ENCODE measurements at regions not wholly inside any gene's neighbourhood (a gene's known extent, or its start where the extent isn't known, plus 50 kb on each side); places are given as distances from the start of the nearest gene placed in this dataset.

DNA sequence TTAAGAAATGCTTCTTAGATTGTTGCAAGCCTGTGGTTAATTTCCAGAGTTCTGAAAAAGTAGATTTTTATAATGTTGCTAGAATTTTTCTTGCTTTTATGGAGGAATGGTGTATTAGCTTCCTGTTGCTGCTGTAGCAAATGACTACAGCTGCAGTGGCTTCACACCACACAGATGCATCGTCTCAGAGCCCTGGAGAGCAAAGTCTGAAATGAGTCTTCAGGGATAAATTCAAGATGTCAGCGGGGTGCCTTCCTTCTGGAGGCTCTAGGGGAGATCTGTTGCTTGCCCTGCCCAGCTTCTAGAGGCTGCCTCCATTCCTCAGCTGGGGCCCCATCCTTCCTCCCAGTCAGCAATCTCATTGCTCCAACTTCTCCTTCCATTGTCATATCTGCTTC is 187.8 kb downstream of the ZNF516 start:
- Mint-ChIP-seq H3K36me3 (no peaks in the 10 kb centered on the region), H3K4me1 (no peaks in the 10 kb centered on the region), H3K27me3 (no peaks in the 10 kb centered on the region), H3K27ac (no peak overlapping the region), H3K9me3 (no peaks in the 10 kb centered on the region), H3K4me3 (no peak overlapping the region)
- no peaks in the 10 kb centered on the region for H3K4me1 ChIP-seq (ENCODE audit: control insufficient read depth, insufficient read depth, low read length, poor library complexity, severe bottlenecking)
- no peaks in the 10 kb centered on the region for H3K9me3 ChIP-seq (ENCODE audit: control insufficient read depth in 2 of 2, low read length in 2 of 2)
- H3K36me3 ChIP-seq (ENCODE audit: control insufficient read depth, insufficient read depth, low read length) = no peaks in the 10 kb centered on the region
- no peaks in the 10 kb centered on the region for H3K27me3 ChIP-seq (ENCODE audit: control insufficient read depth, insufficient read depth, low read length)
- H3K4me3 ChIP-seq (ENCODE audit: low read depth, low read length) = no peak overlapping the region
- ATAC-seq (ENCODE audit: low read depth in 2 of 2) = no peak
- H3K27ac ChIP-seq (ENCODE audit: insufficient read depth, low read length, poor library complexity, severe bottlenecking) = no peak overlapping the region
- no peak for DNase-seq

DNA sequence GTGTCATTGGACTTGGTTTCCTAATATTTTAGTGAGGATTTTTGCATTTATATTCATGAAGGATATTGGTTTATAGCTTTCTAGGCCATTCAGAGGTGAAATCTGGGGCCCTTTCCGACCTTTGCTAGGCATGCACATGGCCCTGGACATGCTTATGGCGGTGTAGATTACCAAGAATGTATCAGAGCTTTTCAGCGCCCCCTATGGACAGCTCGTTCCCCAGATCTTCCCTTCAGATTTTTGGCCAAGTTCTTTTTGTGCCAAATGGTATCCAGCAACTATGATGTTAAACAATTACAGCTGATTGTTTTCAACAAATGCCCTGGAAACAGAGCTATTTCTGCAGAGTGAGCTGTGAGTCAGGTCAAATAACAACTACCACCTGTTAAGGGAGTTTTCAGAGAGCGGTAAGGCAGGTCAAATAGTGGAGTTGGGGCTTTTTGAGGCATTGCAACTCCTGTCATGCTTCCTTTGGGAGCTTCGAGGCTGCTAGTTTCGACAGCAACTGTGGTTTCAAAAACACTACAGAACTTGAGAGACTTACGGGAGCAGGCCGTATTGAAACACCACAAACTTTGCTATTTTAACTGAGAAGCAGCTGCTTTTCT is 188.3 kb downstream of the ZNF516 start:
- Mint-ChIP-seq H3K36me3 (no peaks in the 10 kb centered on the region), H3K27ac (no peak overlapping the region), H3K4me3 (no peak overlapping the region), H3K27me3 (no peaks in the 10 kb centered on the region), H3K9me3 (no peaks in the 10 kb centered on the region), H3K4me1 (no peaks in the 10 kb centered on the region)
- no peaks in the 10 kb centered on the region for H3K27me3 ChIP-seq (ENCODE audit: control insufficient read depth, insufficient read depth, low read length)
- H3K9me3 ChIP-seq (ENCODE audit: control insufficient read depth in 2 of 2, low read length in 2 of 2) = no peaks in the 10 kb centered on the region
- ATAC-seq (ENCODE audit: low read depth in 2 of 2) (no peak), DNase-seq (no peak)
- H3K36me3 ChIP-seq (ENCODE audit: control insufficient read depth, insufficient read depth, low read length) = no peaks in the 10 kb centered on the region
- no peak overlapping the region for H3K27ac ChIP-seq (ENCODE audit: insufficient read depth, low read length, poor library complexity, severe bottlenecking)
- H3K4me1 ChIP-seq (ENCODE audit: control insufficient read depth, insufficient read depth, low read length, poor library complexity, severe bottlenecking) = no peaks in the 10 kb centered on the region
- no peak overlapping the region for H3K4me3 ChIP-seq (ENCODE audit: low read depth, low read length)

DNA sequence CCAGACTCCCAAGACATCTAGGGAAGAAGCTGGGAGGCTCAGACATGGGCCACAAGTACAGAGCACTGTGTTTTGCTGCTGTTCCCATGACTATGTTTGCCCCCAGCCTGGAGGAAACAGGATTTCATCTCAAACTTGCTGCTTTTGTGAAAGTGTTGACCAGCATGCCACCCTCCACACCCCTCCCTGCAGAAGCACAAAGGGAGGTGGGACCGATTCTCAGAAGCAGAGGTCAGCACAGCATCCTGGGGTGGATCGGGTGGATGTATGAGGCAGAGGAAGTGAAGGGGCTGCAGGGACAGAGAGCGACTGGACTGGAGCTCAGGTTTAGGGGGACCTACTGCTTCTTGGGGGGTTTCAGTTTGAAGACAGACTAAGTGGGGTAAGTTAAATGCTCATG is 209.2 kb downstream of the ZNF516 start:
- DNase-seq (no peak), ATAC-seq (ENCODE audit: low read depth in 2 of 2) (no peak)
- H3K36me3 ChIP-seq (ENCODE audit: control insufficient read depth, insufficient read depth, low read length) = no peaks in the 10 kb centered on the region
- H3K4me3 ChIP-seq (ENCODE audit: low read depth, low read length) = no peak overlapping the region
- Mint-ChIP-seq H3K4me3 (no peak overlapping the region), H3K27ac (no peak overlapping the region), H3K36me3 (no peaks in the 10 kb centered on the region), H3K4me1 (no peaks in the 10 kb centered on the region), H3K9me3 (peaks cover 0 to 6% (median 2%) of the 10 kb centered on the region in 7 donors), H3K27me3 (no peaks in the 10 kb centered on the region)
- H3K4me1 ChIP-seq (ENCODE audit: control insufficient read depth, insufficient read depth, low read length, poor library complexity, severe bottlenecking) = no peaks in the 10 kb centered on the region
- no peaks in the 10 kb centered on the region for H3K27me3 ChIP-seq (ENCODE audit: control insufficient read depth, insufficient read depth, low read length)
- H3K27ac ChIP-seq (ENCODE audit: insufficient read depth, low read length, poor library complexity, severe bottlenecking) = no peak overlapping the region
- H3K9me3 ChIP-seq (ENCODE audit: control insufficient read depth in 2 of 2, low read length in 2 of 2) = no peaks in the 10 kb centered on the region

DNA sequence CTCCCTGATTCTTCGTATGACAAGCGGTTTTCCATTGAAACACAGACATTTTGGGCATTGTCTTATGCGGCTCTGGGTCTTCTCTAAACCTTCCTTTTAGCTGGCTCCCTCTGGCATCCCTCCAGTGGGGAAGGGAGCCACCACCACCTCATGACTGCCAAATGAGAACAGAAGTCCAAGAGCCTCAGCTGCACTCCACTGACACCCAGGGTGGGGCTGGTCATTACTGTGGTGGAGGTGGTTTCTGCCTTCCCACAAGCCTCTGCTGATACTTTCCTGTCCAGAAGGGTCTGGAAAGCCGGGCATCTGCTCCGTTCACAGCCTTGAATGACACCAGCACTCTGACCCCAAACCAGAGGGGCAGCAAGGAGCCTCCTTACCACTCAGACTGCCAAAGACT is 213.5 kb downstream of the ZNF516 start:
- ATAC-seq (ENCODE audit: low read depth in 2 of 2) (no peak), DNase-seq (no peak)
- Histone ChIP-seq H3K27ac (ENCODE audit: insufficient read depth, low read length, poor library complexity, severe bottlenecking) (no peak overlapping the region), H3K4me1 (ENCODE audit: control insufficient read depth, insufficient read depth, low read length, poor library complexity, severe bottlenecking) (no peaks in the 10 kb centered on the region), H3K27me3 (ENCODE audit: control insufficient read depth, insufficient read depth, low read length) (no peaks in the 10 kb centered on the region), H3K9me3 (ENCODE audit: control insufficient read depth in 2 of 2, low read length in 2 of 2) (no peaks in the 10 kb centered on the region), H3K36me3 (ENCODE audit: control insufficient read depth, insufficient read depth, low read length) (no peaks in the 10 kb centered on the region), H3K4me3 (ENCODE audit: low read depth, low read length) (no peak overlapping the region)
- Mint-ChIP-seq H3K4me1 (no peaks in the 10 kb centered on the region), H3K36me3 (no peaks in the 10 kb centered on the region), H3K4me3 (no peak overlapping the region), H3K27me3 (no peaks in the 10 kb centered on the region), H3K27ac (no peak overlapping the region), H3K9me3 (peaks cover 0 to 4% (median 0%) of the 10 kb centered on the region in 7 donors)

DNA sequence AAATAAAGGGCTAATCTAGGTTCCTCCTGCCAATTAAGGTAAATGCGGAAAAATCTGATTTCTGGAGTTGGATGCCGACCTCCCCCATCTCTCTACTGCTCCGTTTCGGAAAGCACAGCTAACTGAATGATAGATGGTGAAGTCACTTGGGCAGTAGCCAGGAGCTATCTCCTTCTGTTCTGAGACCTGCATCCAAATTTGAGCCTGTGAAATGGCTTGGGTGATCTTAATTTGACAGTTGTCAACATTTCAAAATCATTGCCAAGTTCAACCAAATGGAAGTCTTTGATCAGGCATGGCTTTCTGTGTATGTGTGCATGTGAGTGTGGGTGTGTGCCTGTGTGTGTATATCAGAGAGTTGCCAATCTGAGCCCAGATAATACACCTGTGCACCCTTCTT is 217.2 kb downstream of the ZNF516 start:
- H3K4me1 Mint-ChIP-seq = no peaks in the 10 kb centered on the region
- H3K27ac Mint-ChIP-seq = no peak overlapping the region
- no peak overlapping the region for H3K4me3 ChIP-seq (ENCODE audit: low read depth, low read length)
- H3K4me3 Mint-ChIP-seq = no peak overlapping the region
- H3K36me3 Mint-ChIP-seq = no peaks in the 10 kb centered on the region
- H3K4me1 ChIP-seq (ENCODE audit: control insufficient read depth, insufficient read depth, low read length, poor library complexity, severe bottlenecking) = no peaks in the 10 kb centered on the region
- H3K27ac ChIP-seq (ENCODE audit: insufficient read depth, low read length, poor library complexity, severe bottlenecking) = no peak overlapping the region
- no peaks in the 10 kb centered on the region for H3K36me3 ChIP-seq (ENCODE audit: control insufficient read depth, insufficient read depth, low read length)
- no peaks in the 10 kb centered on the region for H3K27me3 Mint-ChIP-seq
- no peaks in the 10 kb centered on the region for H3K9me3 ChIP-seq (ENCODE audit: control insufficient read depth in 2 of 2, low read length in 2 of 2)
- no peaks in the 10 kb centered on the region for H3K27me3 ChIP-seq (ENCODE audit: control insufficient read depth, insufficient read depth, low read length)
- no peak for DNase-seq
- H3K9me3 Mint-ChIP-seq = peaks cover 0 to 2% (median 0%) of the 10 kb centered on the region in 7 donors
- ATAC-seq (ENCODE audit: low read depth in 2 of 2) = no peak

DNA sequence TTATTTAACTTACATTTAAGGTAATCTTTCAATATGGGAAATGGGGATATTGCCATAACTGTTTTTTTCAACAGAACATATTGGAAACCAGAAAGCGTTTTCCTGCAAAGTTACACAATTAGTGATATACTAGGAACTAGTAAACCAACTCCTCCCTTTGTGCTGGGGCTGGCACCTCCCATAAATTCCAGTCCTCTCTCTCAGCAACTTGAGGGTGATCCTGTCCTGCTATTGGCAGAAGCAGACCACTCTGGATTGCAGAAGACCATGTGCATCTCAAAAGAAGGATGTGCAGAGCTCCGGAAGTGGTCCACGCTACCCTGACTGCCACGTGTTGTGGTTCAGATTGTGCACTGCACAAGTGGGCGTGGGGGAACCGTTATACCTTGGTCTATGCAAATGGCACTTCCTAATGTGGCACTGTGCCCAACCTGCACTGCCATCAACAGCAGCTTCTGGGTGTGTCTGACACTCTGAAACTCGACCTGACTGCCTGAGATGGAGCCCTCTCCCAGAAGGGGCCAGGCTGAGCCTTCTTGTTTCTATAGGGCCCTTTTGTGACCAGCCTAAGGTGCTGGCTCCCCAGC is 219.2 kb downstream of the ZNF516 start:
- no peaks in the 10 kb centered on the region for H3K27me3 Mint-ChIP-seq
- ATAC-seq (ENCODE audit: low read depth in 2 of 2) (no peak), DNase-seq (peak in 1 of 3 donors; percentile 6)
- no peaks in the 10 kb centered on the region for H3K36me3 Mint-ChIP-seq
- Histone ChIP-seq H3K27ac (ENCODE audit: insufficient read depth, low read length, poor library complexity, severe bottlenecking) (no peak overlapping the region), H3K27me3 (ENCODE audit: control insufficient read depth, insufficient read depth, low read length) (no peaks in the 10 kb centered on the region), H3K4me3 (ENCODE audit: low read depth, low read length) (no peak overlapping the region), H3K9me3 (ENCODE audit: control insufficient read depth in 2 of 2, low read length in 2 of 2) (no peaks in the 10 kb centered on the region), H3K36me3 (ENCODE audit: control insufficient read depth, insufficient read depth, low read length) (no peaks in the 10 kb centered on the region), H3K4me1 (ENCODE audit: control insufficient read depth, insufficient read depth, low read length, poor library complexity, severe bottlenecking) (no peaks in the 10 kb centered on the region)
- H3K9me3 Mint-ChIP-seq = peaks cover 0 to 2% (median 0%) of the 10 kb centered on the region in 7 donors
- no peak overlapping the region for H3K27ac Mint-ChIP-seq
- peaks cover 0 to 3% (median 0%) of the 10 kb centered on the region in 4 donors for H3K4me1 Mint-ChIP-seq
- H3K4me3 Mint-ChIP-seq = no peak overlapping the region

DNA sequence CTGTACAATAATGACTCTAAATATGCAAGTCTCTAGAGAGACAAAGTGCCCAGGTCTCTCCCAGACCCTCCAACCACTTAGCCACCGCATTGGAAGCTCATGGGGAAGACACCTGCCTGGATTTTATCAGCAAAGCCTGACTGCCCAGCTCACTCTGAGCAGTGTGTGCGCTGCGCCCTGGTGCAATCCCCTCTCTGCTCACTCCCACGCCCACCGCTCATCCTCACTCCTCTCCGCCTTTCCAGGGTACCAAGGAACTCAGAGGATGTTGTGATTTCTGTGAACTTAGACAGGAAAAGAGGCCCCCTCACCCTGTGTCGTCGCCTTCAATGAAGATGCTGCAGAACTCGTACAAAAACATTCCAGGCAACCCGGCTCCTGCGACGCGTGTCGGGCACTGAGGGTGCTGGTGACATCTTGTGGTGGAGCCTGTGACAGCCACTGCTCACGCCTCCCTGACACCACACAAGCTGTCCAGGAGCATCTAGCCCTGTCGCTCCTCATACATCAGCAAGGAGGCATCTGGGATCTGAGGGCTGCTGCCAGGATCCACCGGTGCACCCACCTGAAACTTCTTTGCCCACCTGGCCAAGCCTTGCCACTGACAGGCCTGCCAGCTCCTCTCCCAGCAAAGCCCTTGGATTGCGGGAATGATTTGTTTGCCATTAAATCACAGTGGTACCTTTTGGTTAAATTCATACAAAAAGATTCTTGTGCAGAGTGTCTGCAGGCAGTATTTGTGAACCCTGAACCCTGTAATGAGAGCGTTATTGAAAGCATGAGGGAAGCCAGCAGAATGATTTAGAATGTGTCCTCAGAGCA is 220.4 kb downstream of the ZNF516 start:
- DNase-seq = no peak
- Histone ChIP-seq H3K36me3 (ENCODE audit: control insufficient read depth, insufficient read depth, low read length) (no peaks in the 10 kb centered on the region), H3K27ac (ENCODE audit: insufficient read depth, low read length, poor library complexity, severe bottlenecking) (no peak overlapping the region), H3K4me1 (ENCODE audit: control insufficient read depth, insufficient read depth, low read length, poor library complexity, severe bottlenecking) (no peaks in the 10 kb centered on the region), H3K9me3 (ENCODE audit: control insufficient read depth in 2 of 2, low read length in 2 of 2) (no peaks in the 10 kb centered on the region), H3K27me3 (ENCODE audit: control insufficient read depth, insufficient read depth, low read length) (no peaks in the 10 kb centered on the region), H3K4me3 (ENCODE audit: low read depth, low read length) (no peak overlapping the region)
- Mint-ChIP-seq H3K4me3 (no peak overlapping the region), H3K27me3 (no peaks in the 10 kb centered on the region), H3K4me1 (peaks cover 0 to 3% (median 0%) of the 10 kb centered on the region in 4 donors), H3K36me3 (no peaks in the 10 kb centered on the region), H3K9me3 (peaks cover 0 to 2% (median 0%) of the 10 kb centered on the region in 7 donors), H3K27ac (no peak overlapping the region)
- no peak for ATAC-seq (ENCODE audit: low read depth in 2 of 2)
